ENCODE measurements at regions not wholly inside any gene's neighbourhood (a gene's known extent, or its start where the extent isn't known, plus 50 kb on each side); places are given as distances from the start of the nearest gene placed in this dataset.

GRCh38 chr20:60132162-60132826, 174.1 kb downstream of the CDH26 start:
- DNase-seq, result no peak

- no peak for DNase-seq
Observed at GRCh38 chr20:60132827-60133670, 174.8 kb downstream of the CDH26 start.

DNA sequence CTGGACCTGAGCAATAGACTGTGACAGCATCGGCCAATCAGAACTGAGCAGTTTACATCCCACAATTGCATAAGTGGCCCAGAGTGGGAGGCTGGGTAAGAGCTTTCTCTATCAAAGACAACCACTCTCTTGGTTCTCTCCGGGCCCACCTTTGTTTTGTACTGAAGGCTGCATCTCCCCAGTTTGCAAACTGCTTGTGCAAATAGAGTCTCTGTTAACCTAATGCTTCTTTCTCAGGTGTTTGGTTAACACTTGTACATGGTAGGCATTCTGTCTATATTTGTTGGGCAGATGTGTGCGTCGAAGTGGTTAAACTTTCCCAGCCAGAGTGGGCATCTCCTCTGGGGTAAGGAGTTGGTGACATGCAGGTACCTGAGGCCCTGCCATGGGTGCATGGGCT, 177.1 kb downstream of the CDH26 start:
- no peak for DNase-seq

- DNase-seq, result no peak
Observed at GRCh38 chr20:60136645-60137401, 178.6 kb downstream of the CDH26 start.

GRCh38 chr20:60137657-60138245, 179.5 kb downstream of the CDH26 start:
- no peak for DNase-seq

DNA sequence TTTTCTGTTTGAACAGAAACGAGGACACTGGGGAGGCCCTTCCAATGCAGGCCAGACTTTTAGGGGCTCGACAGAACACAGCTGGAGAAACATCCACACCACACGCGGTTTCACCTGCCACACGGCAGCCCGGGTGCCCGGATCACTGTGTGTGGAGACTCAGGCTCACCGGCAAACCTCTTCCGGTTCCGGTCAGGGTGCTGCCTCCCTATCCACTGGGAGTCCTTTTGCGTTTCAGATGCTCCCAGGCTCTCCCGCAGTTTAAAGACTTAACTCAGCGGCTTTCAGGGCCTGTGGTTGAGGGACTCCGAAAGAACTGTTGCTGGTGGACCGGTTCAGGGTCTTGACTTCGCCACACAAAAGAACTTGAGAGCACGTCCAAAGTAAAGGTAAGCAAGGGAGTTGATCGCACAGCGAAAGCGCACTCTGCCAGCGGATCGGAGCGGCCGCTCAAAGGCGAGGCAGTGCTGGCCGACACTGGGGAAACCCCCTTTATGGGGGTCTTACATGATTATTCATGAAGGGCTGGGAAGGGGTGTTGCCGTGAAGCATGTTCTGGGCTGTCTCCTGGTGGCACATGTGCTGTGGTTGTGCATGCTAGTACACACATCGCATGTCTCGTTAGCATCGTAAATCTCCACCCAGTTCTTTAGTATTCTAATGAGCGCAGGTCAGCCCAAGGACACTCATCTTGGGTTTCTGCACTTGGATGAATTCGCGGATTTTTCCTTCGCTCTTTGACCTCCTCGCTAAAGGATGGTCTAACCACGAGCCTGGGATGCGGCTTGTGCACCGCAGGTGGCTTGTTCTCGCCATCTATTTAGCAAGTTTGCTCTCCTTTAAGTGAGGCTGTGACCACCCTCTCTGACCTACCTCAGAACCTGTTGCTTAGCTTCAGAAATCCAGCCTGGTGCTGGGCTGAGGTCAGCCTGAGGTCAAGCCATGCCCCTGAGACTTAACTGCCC, 180.3 kb downstream of the CDH26 start:
- peak in 1 of 4 experiments; percentile 4 for DNase-seq

GRCh38 chr20:60139663-60140446, 181.6 kb downstream of the CDH26 start:
- no peak for DNase-seq

- no peak for DNase-seq
Observed at GRCh38 chr20:60142587-60142986, 184.4 kb downstream of the CDH26 start.

DNA sequence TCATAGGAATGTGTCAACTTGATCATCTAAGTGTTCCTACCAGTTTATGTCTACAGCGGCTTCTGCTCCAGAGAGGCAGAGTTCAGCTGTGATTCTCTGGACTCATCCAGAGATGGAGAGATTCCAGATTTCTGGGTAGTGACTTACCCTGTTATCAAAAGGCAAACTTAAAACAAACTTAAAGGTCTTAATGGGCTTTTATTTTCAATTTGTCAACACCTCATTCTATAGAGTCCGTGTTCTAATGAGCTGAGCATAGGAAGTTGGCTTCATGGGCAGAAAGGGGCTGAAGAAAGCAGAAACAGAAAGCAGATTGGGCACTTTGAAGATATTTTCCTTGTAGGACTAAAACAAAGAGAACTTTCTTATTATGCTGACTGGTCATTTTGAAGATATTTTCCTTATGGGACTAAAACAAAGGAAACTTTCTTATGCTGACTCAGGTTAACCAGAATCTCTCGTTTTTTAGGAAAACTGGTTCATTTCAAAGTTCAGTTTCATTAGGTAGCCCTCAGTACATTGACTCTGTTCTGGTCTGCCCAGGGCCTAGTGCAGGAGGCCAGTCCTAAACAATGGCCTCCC, 185.1 kb downstream of the CDH26 start:
- DNase-seq, result no peak

GRCh38 chr20:60144404-60144803, 186.2 kb downstream of the CDH26 start:
- no peak for DNase-seq

DNA sequence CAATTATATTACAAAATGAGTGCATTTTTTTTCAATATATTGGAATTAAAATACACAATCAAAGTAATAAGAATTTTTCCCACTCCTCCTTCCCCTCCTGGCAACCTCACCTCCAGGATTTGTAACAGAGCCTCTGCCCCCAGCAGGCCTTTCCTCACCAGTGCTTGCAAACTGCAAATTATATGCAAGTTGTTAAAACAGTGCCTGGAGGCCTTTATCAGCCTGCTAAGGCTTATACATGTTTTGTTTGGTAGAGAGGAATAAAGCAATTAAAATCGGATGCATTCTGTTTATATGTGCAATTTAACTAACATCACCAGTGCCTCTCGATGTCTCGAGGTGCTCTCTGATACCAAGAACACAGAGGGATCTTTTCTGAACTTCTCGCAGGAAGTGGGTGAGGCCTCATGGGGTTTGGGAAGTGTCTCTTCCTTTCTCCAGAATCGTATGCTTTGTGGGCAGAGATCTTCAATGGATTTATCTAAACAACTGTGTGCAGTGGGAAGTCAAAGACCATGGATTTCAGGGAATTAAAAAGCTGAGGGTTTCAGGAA, 186.8 kb downstream of the CDH26 start:
- DNase-seq, result no peak

DNA sequence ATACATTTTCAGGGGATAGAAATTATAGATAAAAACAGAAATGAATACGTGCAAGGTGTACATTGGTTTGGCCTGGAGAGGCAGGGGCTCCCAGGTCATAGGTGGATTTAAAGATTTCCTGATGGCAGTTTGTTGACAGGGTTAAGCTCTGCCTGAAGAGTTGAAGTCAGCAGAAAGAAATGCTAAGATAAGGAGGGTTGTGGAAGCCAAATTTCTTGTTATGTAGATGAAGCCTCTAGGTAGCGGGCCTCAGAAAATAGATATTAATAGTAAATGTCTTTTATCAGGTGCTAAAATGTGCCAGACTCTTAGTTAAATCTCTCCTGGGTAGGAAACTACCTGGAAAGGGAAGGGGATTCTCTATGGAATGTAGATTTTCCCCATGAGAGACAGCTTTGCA, 188.8 kb downstream of the CDH26 start:
- no peak for DNase-seq

GRCh38 chr20:60148885-60149284, 190.7 kb downstream of the CDH26 start:
- DNase-seq, result no peak

DNA sequence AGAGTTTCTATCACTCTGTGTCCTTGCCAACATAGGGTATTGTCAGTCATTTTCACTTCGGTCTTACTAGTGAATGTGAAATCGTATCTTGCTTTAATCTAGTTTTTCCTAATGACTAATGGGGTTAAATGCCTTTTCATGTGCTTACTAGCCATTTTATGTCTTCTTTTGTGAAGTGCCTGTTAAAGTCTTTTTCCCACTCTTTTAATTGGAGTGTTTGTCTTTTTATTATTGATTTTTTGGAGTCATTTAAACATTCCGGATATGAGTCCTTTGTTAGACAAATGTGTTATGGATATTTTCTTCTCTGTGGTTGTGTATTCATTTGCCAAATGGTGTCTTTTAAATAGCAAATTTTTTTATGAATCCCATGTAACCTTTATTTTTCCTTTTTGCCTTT, 194.6 kb downstream of the CDH26 start:
- DNase-seq, result no peak

- DNase-seq, result no peak
Observed at GRCh38 chr20:60160451-60161145, 202.4 kb downstream of the CDH26 start.

GRCh38 chr20:60167812-60168211, 209.6 kb downstream of the CDH26 start:
- DNase-seq, result no peak

DNA sequence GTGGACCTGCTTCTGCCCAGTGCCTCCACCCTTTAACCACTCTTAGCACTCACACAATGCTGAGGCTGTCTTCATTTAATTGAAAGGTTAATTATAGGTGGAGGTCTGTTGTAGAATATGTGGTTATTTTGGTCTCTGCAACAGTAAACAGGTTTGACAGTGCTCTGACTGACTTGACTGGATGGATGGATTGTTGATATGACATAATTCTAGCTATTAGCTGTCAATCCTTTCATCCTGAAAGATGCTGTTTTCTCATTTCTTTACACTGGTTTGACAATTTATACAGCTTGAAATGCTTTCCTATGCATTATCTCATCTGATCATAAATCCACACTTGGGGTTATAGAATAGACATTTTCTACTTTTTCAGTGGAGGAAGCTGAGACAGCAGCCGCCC, 210.7 kb downstream of the CDH26 start:
- no peak for DNase-seq

GRCh38 chr20:60170116-60170515, 211.9 kb downstream of the CDH26 start:
- no peak for DNase-seq

DNA sequence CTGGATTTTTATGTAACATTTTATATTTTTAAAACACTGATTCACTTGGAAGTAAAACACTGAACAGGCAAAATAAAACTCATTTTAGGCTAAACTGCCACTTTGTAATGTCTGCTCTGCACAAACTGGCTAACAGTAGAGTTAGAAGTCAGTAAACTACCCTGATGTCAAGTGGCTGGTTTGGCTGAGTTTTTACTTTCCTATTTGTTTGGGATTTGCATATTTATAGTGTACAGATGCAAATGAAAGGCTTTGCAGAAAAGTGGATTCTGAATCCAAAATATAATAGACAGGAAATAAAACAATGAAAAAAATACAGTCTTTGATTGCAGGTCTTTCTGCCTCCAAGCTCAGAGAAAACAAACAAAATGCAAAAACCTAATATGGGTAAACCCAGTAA, 213.1 kb downstream of the CDH26 start:
- DNase-seq, result no peak

DNA sequence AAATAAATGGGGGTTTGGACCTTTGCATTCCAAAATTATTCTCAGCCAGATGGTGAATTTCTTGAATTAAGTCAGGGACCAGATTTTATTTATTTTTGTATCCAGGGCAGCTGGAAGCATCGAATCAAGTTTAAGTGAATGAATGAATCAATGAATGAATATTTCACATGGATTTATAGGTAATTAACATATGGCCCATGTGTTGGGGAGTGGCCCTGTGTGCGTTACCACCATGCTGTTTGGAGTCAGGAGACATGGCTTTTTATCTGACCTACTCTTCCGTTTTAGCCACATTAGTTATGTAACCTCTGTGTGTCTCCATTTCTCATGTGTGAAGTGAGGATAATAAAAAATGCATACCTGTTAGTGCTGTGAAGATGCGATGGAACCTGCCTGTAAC, 213.5 kb downstream of the CDH26 start:
- no peak for DNase-seq

Measured in activated CD4-positive, CD25-positive, alpha-beta regulatory T cell (primary cell).